Loucy (cell line): ENCODE measurements at regions not wholly inside any gene's neighbourhood (a gene's known extent, or its start where the extent isn't known, plus 50 kb on each side); places are given as distances from the start of the nearest gene placed in this dataset.

ENCODE experiments used
- H2AFZ ChIP-seq: fragments of 200-600 bp; sonication (generic); 2 replicates; pipeline ENCODE4 v1.6.0; 2016; ENCODE audit warnings: antibody characterized with exemption, mild to moderate bottlenecking, low read length, moderate library complexity
- H3F3A ChIP-seq: fragments of 200-600 bp; 2 replicates; pipeline ENCODE4 v1.6.0; 2016; ENCODE audit warnings: antibody characterized with exemption, low read depth, mild to moderate bottlenecking
- H3K27me3 ChIP-seq: fragments of 200-600 bp; sonication (generic); 2 replicates; pipeline ENCODE4 v1.6.1; 2014; ENCODE audit warnings: low read length, mild to moderate bottlenecking; ENCODE audit not compliant: insufficient read depth, poor library complexity, severe bottlenecking
- H3K36me3 ChIP-seq: fragments of 200-600 bp; sonication (generic); 2 replicates; pipeline ENCODE4 v1.6.1; 2016; ENCODE audit warnings: low read length; ENCODE audit not compliant: insufficient read depth
- H3K4me1 ChIP-seq: fragments of 200-600 bp; sonication (generic); 2 replicates; pipeline ENCODE4 v1.5.1; 2014; ENCODE audit warnings: low read length, mild to moderate bottlenecking; ENCODE audit not compliant: insufficient read depth, poor library complexity, severe bottlenecking
- H3K4me2 ChIP-seq: fragments of 200-600 bp; sonication (generic); 2 replicates; pipeline ENCODE4 v1.6.0; 2014; ENCODE audit warnings: antibody characterized with exemption, low read length, low read depth, mild to moderate bottlenecking; ENCODE audit not compliant: poor library complexity, severe bottlenecking
- H3K4me3 ChIP-seq: fragments of 200-600 bp; sonication (generic); 2 replicates; pipeline ENCODE4 v1.5.1; 2014; ENCODE audit warnings: low read length, mild to moderate bottlenecking, mixed read lengths; ENCODE audit not compliant: poor library complexity, severe bottlenecking
- H3K79me2 ChIP-seq: fragments of 200-600 bp; sonication (generic); 2 replicates; pipeline ENCODE4 v1.6.1; 2014; ENCODE audit warnings: low read length; ENCODE audit not compliant: insufficient read depth
- H3K9ac ChIP-seq: fragments of 200-600 bp; sonication (generic); 2 replicates; pipeline ENCODE4 v1.6.0; 2014; ENCODE audit warnings: mild to moderate bottlenecking, low read depth, low read length, moderate library complexity; ENCODE audit not compliant: poor library complexity, severe bottlenecking
- H3K9me2 ChIP-seq: fragments of 200-600 bp; sonication (generic); replicated peaks from 2 replicates; pipeline ENCODE4 v1.6.1; 2016; ENCODE audit warnings: low read depth, low read length, mixed read lengths
- H3K9me3 ChIP-seq: fragments of 200-600 bp; sonication (generic); 2 replicates; pipeline ENCODE4 v1.6.1; 2014; ENCODE audit warnings: mild to moderate bottlenecking, antibody characterized with exemption, low read length, low read depth; ENCODE audit not compliant: insufficient read depth
- H4K20me1 ChIP-seq: fragments of 200-600 bp; sonication (generic); 2 replicates; pipeline ENCODE4 v1.6.0; 2014; ENCODE audit warnings: antibody characterized with exemption, low read length, mild to moderate bottlenecking; ENCODE audit not compliant: insufficient read depth, poor library complexity, severe bottlenecking
- CTCF ChIP-seq: fragments of 200-600 bp; sonication (generic); conservative IDR thresholded peaks from 2 replicates; pipeline ENCODE4 v1.5.1; 2014; ENCODE audit warnings: mild to moderate bottlenecking, antibody characterized with exemption, low read length
- EZH2phosphoT487 ChIP-seq: fragments of 200-600 bp; IDR thresholded peaks from 2 replicates; pipeline ENCODE4 v1.6.1; 2018; ENCODE audit warnings: antibody characterized with exemption, mild to moderate bottlenecking, moderate library complexity, borderline replicate concordance

- no peak overlapping the region for H3K4me2 ChIP-seq
- no peak overlapping the region for H3K4me3 ChIP-seq
- H3K9me3 ChIP-seq = no peaks in the 10 kb centered on the region; the same call in 1 of the 2 replicates
- TF ChIP-seq EZH2phosphoT487 (no peak), CTCF (no peak)
- H3K9ac ChIP-seq = no peak overlapping the region
- H3K79me2 ChIP-seq = no peaks in the 10 kb centered on the region
- H4K20me1 ChIP-seq = no peaks in the 10 kb centered on the region
- no peaks in the 10 kb centered on the region for H3K4me1 ChIP-seq
- H3K27me3 ChIP-seq = no peaks in the 10 kb centered on the region
- no peaks in the 10 kb centered on the region for H3K9me2 ChIP-seq
- no peak overlapping the region for H2AFZ ChIP-seq
- H3F3A ChIP-seq = no peaks in the 10 kb centered on the region
- no peaks in the 10 kb centered on the region for H3K36me3 ChIP-seq
Observed at GRCh38 chr4:181504924-181505323, 738.3 kb upstream of the TENM3 start.

- H3K4me2 ChIP-seq = no peak overlapping the region
- no peaks in the 10 kb centered on the region for H3F3A ChIP-seq
- no peak overlapping the region for H3K4me3 ChIP-seq
- H3K9ac ChIP-seq = no peak overlapping the region
- H4K20me1 ChIP-seq = no peaks in the 10 kb centered on the region
- no peak for TF ChIP-seq CTCF
- no peak for TF ChIP-seq EZH2phosphoT487
- no peaks in the 10 kb centered on the region for H3K79me2 ChIP-seq
- H3K9me2 ChIP-seq = no peaks in the 10 kb centered on the region
- H3K9me3 ChIP-seq = no peaks in the 10 kb centered on the region
- H3K27me3 ChIP-seq = no peaks in the 10 kb centered on the region
- no peaks in the 10 kb centered on the region for H3K4me1 ChIP-seq
- no peaks in the 10 kb centered on the region for H3K36me3 ChIP-seq
- H2AFZ ChIP-seq = no peak overlapping the region
Observed at GRCh38 chr4:181507180-181507835, 735.9 kb upstream of the TENM3 start.

GRCh38 chr4:181507938-181508337, 735.3 kb upstream of the TENM3 start:
- TF ChIP-seq CTCF (no peak), EZH2phosphoT487 (no peak)
- Histone ChIP-seq H4K20me1 (no peaks in the 10 kb centered on the region), H3K9me3 (no peaks in the 10 kb centered on the region), H3K9me2 (no peaks in the 10 kb centered on the region), H3K4me2 (no peak overlapping the region), H3K36me3 (no peaks in the 10 kb centered on the region), H3K4me1 (no peaks in the 10 kb centered on the region), H3K4me3 (no peak overlapping the region), H3K79me2 (no peaks in the 10 kb centered on the region), H3F3A (no peaks in the 10 kb centered on the region), H3K27me3 (no peaks in the 10 kb centered on the region), H3K9ac (no peak overlapping the region), H2AFZ (no peak overlapping the region)
